M059J (cell line): ENCODE measurements at regions not wholly inside any gene's neighbourhood (a gene's known extent, or its start where the extent isn't known, plus 50 kb on each side); places are given as distances from the start of the nearest gene placed in this dataset.

Experiments
- DNase-seq: peaks from one replicate; pipeline ENCODE4 v3.0.0-alpha.2; 2012; ENCODE audit warnings: low read depth

DNA sequence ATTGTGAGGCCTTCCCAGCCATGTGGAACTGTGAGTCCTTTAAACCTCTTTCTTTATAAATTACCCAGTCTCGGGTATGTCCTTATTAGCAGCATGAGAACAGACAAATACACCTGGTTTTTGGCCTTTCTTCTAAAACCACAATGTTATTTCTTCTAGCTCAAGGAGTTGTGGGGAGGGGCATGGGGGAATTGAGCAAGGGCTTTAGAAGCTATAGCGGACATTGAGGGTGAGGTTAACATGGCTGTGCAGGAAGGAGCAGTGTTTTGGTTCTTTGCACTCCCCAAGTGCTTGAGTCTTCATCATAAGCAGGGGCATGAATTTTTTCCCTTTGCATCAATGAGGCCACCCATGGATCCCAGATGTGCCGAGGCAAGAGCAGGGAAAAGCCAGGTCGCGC lies 86.8 kb downstream of the SPRING1 start:
- DNase-seq: no peak

DNA sequence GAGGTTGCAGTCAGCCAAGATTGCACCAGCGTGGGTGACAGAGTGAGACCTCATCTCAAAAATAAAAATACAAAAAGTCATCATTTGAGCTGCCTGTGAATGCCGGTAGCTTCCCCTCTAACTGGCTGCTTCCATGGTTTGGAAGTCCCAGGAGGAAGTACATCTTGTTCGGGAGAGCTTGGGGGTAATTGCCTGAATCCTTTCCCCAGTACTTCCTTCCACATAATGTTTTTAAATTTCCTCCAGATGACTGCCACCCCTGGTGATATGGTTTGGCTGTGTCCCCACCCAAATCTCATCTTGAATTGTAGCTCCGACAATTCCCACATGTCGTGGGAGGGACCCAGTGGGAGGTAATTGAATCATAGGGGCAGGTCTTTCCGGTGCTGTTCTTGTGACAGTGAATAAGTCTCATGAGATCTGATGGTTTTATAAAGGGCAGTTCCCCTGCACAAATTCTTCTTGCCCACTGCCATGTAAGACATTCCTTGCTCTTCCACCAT lies 87.2 kb downstream of the SPRING1 start:
- no peak for DNase-seq

DNA sequence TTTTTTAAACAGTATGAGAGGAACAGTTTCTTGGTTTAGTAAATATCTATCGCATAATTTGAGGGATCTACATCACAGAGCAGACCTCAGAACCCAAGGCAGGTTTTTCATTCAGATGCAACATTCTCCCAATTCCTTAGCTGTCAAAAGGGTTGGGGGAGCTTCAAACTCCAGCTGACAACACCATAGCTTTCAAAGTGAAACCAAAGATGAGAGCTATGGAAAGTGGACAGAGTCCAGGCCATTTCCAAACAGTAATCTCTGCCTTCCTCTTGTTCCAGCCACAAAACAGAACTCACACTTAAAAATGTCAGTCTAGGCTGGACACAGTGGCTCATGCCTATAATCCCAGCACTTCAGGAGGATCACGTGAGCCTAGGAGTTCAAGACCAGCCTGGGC lies 87.8 kb downstream of the SPRING1 start:
- no peak for DNase-seq

DNA sequence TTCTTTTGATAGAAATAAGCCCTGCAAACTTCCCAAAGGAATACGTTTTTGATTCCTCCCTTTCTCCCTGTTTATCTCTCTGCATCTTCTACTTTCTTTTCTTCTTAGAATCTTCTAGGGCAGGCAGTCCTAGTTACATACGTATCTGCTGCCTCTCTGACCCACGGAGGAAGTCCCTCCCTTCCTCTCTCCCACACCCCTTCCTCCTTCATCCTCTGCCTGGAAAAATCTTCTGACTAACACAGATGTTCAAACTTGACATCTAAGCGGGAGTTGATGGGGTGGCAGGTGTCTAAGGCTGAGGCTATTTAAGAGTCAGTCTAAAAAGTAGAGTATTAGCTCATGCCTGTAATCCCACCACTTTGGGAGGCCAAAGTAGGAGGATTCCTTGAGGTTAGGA lies 88.6 kb downstream of the MAP1LC3B2 start:
- no peak for DNase-seq

DNA sequence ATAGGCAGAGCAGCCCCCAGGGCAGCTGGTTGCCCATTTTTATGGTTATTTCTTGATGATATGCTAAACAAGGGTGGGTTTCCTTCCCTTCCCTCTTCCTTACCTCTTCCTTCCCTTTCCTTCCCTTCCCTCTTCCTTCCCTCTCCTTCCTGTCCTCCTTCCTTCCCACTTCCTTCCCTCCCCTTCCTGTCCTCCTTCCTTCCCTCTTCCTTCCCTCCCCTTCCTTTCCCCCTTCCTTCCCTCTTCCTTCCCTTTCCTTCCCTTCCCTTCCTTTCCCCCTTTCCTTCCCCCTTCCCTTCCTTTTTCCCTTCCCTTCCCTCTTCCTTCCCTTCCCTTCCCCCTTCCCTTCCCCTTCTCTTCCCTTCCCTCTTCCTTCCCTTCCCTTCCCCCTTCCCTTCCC lies 87.7 kb downstream of the MAP1LC3B2 start:
- DNase-seq: no peak

DNA sequence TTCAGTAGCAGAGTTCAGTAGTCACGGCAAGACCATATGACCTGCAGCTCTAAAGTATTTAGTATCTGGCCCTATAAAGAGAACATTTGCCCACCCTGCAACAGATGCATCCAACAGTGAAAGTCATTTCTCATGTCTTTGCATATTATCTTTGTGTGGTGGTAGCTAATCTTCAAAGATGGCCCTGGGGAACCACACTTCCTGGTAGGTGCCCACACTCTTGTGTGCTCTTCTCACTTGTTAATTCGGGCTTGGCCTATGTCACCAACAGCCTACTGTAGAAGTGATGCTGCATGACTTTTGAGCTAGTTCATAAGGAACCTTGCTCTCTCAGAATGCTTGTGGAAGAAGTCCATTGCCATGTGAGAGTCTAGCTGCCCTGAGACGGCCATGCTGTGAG lies 85.6 kb downstream of the MAP1LC3B2 start:
- no peak for DNase-seq

DNA sequence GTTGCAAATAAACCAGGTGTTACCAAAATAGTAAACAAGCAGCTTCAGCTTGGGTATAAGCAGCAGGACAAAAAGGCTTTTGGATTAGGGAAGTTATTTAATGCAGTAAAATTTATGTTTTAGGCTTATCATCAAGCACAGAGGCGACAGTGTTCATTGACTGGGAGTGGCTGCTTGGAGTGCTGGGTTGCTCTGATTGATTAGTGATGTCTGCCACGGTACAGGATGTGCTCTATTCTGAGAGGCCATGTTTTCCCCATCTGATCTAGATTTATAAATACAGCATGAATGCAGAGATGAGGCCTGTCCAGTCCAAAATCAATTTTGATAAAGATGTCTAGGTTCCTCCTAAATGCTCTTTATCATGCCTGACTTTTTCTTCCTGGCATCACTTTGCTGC lies 83.5 kb downstream of the MAP1LC3B2 start:
- DNase-seq: no peak

DNA sequence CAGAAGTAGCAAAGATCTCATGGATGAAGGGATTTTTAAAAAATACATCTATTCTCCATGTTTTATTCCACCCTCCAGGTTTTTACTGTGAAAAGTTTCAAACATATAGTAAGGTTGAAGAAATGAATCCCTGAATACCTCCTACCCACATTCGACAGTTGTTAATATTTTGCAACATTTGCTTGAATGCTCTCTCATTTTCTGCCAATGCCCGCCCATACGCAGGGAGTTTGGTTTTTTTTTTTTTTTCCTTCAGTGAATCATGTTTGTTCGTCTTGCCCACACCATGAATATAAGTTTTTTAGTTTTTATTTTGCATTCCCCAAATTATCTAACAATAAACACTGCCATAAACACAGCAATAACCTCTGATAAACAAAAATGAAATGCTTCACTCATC lies 82.9 kb downstream of the MAP1LC3B2 start:
- no peak for DNase-seq

DNA sequence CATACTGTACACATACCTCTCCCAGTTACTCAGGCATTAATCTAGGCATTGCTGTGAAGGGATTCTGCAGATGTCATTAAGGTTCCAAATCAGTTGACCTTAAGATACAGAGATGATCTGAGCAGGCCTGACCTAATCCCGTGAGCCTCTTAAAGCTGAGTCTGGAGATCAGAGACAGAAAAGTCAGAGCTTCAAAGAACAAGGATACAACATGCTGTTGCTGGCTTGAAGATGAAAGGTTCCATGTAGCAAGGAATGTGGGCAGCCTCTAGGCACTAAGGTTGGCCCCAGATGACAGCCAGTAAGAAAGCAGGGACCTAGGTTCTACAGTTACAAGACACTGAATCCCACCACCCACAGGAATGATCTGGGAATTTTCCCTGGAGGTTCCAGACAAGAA lies 81.1 kb downstream of the MAP1LC3B2 start:
- DNase-seq: no peak

DNA sequence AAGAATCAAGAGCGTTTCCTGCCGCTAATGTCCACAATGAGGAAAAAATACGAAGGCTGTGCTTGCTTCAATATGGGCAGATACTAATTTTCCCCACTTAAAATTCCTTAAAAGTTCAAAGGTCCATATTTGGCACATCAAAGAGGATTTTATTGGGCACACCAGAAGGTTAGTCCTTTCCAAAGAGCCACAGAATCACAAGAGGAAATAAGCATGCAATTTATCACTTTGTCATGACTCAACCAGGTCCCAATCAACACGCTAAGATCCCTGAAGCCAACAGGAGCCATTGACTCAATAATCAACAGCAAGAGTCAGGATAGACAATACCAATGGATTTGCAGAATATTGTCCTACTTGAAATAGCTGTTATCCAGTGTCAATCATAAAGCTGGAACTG lies 80.6 kb downstream of the MAP1LC3B2 start:
- DNase-seq: no peak

DNA sequence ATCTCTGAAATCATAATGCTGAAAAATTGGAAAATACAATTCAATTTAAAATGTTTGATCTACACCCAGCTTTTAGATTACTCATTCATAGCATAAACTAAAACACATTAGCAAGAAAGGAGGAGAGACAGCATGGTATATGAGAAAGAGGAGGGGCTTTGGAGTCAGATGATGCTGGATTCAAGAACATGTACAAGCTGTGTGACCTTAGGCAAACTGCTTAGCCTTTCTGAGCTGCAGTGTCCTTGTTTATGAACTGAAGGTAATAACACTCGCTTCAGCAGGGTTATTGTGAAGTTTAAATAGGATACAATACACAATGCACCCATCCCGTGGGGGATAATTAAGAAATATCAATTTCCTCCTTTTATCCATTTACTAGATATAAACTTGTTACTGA lies 79.2 kb downstream of the MAP1LC3B2 start:
- no peak for DNase-seq

DNA sequence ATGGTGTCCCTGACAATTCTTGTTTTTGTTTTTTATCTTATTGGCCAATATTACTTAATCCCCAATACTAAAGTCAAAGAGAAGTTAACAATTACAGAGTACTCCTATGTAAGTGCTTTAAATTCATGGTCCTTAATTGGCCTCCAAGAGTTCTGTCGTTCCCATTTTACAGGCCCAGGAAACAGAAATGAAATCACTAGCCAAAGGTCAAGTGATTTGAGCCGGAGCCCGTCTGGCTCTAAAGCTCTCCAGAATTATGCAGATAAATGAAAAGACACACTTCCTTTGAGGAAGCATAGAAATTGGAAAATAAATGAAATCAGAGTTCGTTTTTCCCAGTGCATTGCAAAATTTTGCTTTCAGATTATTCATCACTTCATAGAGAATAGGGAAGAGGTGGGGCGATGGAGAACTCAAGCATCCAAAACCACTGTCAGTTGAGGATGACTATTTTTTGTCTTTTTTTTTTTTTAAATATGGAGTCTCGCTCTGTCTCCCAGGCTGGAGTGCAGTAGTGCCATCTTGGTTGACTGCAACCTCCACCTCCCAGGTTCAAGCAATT lies 78.5 kb downstream of the MAP1LC3B2 start:
- DNase-seq: no peak

DNA sequence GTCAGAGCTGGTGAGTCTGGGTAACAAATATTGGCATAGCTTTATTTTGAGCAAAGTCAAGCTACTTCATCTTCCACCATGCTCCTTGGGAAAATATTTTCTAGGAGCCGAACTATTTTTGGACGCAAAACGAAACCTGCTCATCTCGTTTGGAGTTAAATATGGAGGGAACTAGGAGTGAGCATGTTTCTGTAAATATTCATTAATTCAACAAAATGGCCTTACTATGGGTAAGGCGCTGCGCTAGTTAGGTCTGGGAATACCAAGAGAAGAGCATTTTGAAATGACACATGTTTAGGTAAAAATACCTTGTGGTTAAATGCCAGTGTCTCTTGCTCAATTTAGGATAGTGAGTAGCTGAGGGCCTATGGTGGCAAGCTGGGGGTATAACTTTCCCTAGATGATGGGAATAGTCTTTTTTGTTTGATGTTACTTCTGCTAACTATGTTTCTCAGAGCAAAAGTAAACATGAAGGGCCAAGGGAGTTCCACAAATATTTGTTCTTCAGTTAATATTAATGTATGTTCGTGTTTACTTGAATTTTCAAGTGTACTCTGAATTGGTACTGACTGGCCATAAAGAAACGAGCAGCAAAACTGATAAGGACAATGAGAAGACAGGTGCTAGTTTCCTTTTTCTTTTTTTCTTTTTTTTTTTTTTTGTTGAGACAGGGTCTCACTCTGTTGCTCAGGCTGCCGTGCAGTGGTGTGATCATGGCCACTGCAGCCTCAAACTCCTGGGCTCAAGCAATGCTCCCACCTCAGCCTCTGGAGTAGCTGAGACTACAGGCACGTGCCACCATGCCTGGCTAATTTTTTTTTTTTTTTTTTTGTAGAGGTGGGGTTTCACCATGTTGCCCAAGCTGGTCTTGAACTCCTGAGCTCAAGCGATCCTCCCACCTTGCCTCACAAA lies 77.7 kb downstream of the MAP1LC3B2 start:
- no peak for DNase-seq

DNA sequence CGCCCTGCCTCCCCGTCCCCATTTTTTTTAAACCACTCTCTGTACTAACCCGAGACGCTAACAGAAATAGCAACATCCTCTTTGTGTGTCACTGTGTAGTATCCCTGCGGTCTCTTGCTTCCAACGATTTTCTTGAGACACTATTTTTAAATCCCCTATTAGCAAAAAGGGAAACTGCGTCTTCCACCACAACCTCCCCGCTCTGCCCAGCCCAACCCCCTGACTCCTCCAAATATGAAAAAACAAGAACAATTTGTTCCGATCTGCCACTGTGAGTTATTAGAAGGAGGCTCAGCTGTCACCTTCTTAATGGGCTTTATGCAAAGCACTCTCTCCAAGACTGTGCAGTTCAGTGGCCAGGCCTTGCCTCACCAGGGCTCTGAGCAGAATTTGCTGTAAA lies 76.3 kb downstream of the MAP1LC3B2 start:
- no peak for DNase-seq

DNA sequence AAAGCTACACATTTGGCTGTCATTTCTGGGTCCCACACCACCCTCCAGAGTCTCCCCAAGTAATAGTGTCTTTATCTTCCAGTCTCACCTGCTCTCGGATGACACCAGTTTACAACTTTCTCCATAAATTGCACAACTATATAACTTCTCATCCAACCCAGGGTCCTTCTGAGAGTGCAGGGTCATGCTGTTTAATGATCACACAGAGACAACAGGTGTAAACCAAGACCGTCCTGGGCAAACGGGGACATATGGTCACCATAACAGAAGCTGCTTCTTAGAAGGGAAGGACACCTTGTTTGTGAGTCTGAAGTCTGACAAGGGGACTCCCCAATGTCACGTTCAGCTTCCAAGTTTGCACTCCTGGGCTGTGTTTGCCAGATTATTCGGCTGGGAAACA lies 74.3 kb downstream of the MAP1LC3B2 start:
- no peak for DNase-seq

DNA sequence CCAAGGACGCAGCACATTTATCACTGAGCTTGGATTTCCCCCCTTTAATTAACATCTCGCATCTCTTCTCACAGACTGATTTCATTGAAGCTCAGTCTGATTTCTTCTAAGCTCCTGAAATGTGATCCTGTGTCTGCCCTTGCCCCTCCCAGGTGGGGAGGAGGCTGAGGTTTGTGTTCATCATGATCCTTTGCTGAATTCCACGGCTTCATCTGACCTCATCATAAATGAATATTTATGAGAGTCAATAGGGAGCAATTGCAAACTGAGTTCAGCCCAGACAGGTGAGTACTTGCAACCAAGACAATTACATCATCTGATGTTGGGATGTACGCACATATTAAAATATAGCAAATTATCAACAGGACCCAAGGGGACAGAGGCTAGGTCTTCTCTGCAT lies 72.4 kb downstream of the MAP1LC3B2 start:
- peak; percentile 8 for DNase-seq

DNA sequence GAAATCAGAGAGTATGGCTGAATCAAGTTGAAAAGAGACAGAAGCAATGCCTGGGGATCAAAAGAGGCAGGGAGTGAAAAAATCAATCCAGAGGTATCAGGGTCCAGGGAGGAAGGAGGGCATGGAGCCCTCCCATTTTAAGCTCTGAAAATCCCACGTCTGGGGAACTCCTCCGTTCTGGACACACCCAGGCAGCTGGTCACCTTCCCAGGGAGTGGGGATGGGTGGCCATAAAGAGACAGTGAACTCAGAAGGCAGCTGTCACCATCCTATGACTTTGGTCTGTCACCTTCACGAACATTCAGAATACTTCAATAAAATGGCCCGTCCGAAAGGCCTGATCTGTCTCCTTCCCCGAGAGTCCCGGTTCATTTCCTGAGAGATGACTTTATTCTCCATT lies 71.6 kb downstream of the MAP1LC3B2 start:
- no peak for DNase-seq

DNA sequence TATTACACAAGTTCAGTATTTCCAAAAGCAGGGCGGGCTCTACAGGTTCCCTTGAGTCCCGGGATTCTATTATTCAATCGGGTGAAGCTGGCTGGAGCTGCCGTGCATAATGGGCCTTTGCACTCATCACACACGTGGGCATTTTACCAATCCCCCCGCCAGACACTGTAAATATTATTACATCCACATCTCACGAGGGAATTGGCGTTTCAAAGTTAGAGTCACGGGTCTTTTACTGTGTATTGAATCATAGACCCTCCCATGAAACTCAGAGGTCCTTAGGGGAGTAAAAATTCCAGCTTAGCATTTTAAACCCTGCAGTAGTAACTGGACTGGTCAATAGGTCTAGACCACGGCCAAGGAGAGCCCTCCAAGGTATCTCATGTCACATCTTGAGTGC lies 70.3 kb downstream of the MAP1LC3B2 start:
- no peak for DNase-seq

DNA sequence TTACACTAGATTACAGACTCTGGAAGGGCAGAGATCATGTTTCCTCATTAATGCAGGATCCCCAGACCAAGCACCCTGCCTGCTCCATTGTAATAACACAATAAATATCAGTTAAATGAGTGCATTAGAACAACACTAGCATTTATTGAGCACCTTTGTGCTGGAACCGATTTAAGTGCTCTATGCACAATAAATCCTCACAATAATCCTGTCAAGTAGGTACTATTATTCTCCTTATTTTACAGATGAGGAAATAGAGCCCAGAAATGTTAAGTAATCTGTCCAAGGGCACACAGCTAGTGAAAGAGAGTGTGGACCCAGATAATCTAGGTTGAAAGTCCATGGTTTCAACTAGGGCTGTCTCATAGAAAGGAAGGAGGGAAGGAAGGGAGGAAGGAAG lies 69.8 kb downstream of the MAP1LC3B2 start:
- DNase-seq: no peak

DNA sequence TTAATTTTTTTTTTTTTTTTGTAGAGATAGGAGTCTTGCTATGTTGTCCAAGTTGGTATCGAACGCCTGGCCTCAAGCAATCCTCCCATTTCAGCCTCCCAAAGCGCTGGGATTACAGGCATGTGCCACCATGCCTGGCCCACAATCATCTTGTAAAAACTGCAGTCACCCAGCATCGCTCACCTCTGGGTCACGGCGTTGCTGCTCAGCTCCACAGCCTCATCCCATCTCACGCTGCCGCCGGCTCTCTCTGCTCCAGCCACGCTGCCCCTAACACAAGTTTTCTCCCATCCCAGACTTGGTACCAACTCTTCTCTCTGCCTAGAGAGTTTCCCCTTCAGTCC lies 69.2 kb downstream of the MAP1LC3B2 start:
- DNase-seq: no peak
